Fibroblast of lung (primary cell): ENCODE measurements at regions not wholly inside any gene's neighbourhood (a gene's known extent, or its start where the extent isn't known, plus 50 kb on each side); places are given as distances from the start of the nearest gene placed in this dataset.

Source experiments
- CTCF ChIP-seq, 2 donors: IDR thresholded peaks in 1 of 2; conservative IDR thresholded peaks in 1 of 2; 1 replicate in 1 of 2; 2 replicates in 1 of 2; pipeline ENCODE4 v1.5.1; 2011 to 2012; ENCODE audit warnings: low read length in 2 of 2, control low read depth in 1 of 2, inconsistent platforms in 1 of 2, low read depth in 1 of 2, mild to moderate bottlenecking in 1 of 2
- EZH2 ChIP-seq: IDR thresholded peaks from 2 replicates; pipeline ENCODE4 v1.5.1; 2012; ENCODE audit warnings: low read length, control low read depth, mild to moderate bottlenecking; ENCODE audit errors: missing control alignments

- no peak for TF ChIP-seq CTCF (conservative IDR thresholded peaks at IDR 0.05 in 1 of 2, IDR thresholded peaks at IDR 0.05 in 1 of 2; ENCODE audit: low read depth in 1 of 2, low read length in 2 of 2)
- no peak for TF ChIP-seq EZH2
Observed at GRCh38 chr13:88424463-88424862, 753.3 kb downstream of the SLITRK5 start.
